ENCODE measurements at regions not wholly inside any gene's neighbourhood (a gene's known extent, or its start where the extent isn't known, plus 50 kb on each side); places are given as distances from the start of the nearest gene placed in this dataset.

GRCh38 chr12:4047421-4047820 is 174.2 kb upstream of the PARP11 start:
- TF ChIP-seq CTCF (tag by site-specific recombination; IDR thresholded peaks at IDR 0.05) (no peak), ZNF266 (tag by site-specific recombination; IDR thresholded peaks at IDR 0.05; ENCODE audit: low read depth) (no peak), ZNF138 (tag by site-specific recombination; IDR thresholded peaks at IDR 0.05; ENCODE audit: borderline replicate concordance) (no peak), KLF16 (tag by site-specific recombination; IDR thresholded peaks at IDR 0.05) (no peak), ZNF302 (tag by site-specific recombination; IDR thresholded peaks at IDR 0.05; ENCODE audit: low read depth) (no peak), ZBTB21 (tag by site-specific recombination; IDR thresholded peaks at IDR 0.05) (no peak), ZNF473 (tag by site-specific recombination; IDR thresholded peaks at IDR 0.05) (no peak), ZNF398 (tag by site-specific recombination; IDR thresholded peaks at IDR 0.05) (no peak)
